ENCODE measurements at regions not wholly inside any gene's neighbourhood (a gene's known extent, or its start where the extent isn't known, plus 50 kb on each side); places are given as distances from the start of the nearest gene placed in this dataset.

- TF ChIP-seq POLR2A (IDR thresholded peaks at IDR 0.05; ENCODE audit: low read depth, low read length), result no peak
- TF ChIP-seq POLR2AphosphoS5 (IDR thresholded peaks at IDR 0.05; ENCODE audit: low read depth, low read length), result no peak
Measured at GRCh38 chrX:10393899-10394298, 226.5 kb downstream of the MID1 start.

Data from GM12892 (cell line).